H1 (cell line): ENCODE measurements at regions not wholly inside any gene's neighbourhood (a gene's known extent, or its start where the extent isn't known, plus 50 kb on each side); places are given as distances from the start of the nearest gene placed in this dataset.

Experiments
- CTCF ChIA-PET: fragments of 300-600 bp; sonication (Branson Sonifier 250); formaldehyde crosslinking; loops from one replicate; lab custom pipeline; 2021; ENCODE audit not compliant: partially characterized antibody; lab: Charles Lee
- POLR2A ChIA-PET: fragments of 300-600 bp; sonication (Branson Sonifier 250); formaldehyde crosslinking; loops from one replicate; lab custom pipeline; 2021; ENCODE audit warnings: inconsistent platforms; ENCODE audit not compliant: partially characterized antibody; lab: Charles Lee
- DNase-seq, 2 experiments: peaks; one replicate each; pipeline versions ENCODE4 v3.0.0 to v3.0.0-alpha.2; 2010 to 2022; ENCODE audit warnings: low spot score in 2 of 2, low read depth in 1 of 2, mixed read lengths in 1 of 2
- FAIRE-seq: peaks from 2 replicates; lab custom pipeline; 2011; peaks lifted over from hg19 to GRCh38; lab: Jason Lieb, UNC
- H2AFZ ChIP-seq: 2 replicates; pipeline ENCODE4 v1.8.1; 2012; ENCODE audit warnings: low read length, inconsistent platforms
- H2AK5ac ChIP-seq: 2 replicates; pipeline ENCODE4 v1.6.1; 2013; ENCODE audit warnings: low read depth, low read length
- H2BK120ac ChIP-seq: replicated peaks from 2 replicates; pipeline ENCODE3; 2013; ENCODE audit warnings: low read depth, low read length, inconsistent platforms
- H2BK12ac ChIP-seq: 2 replicates; pipeline ENCODE4 v1.6.1; 2013; ENCODE audit warnings: low read depth, low read length
- H2BK15ac ChIP-seq: 2 replicates; pipeline ENCODE4 v1.6.1; 2013; ENCODE audit warnings: low read length
- H2BK20ac ChIP-seq: 2 replicates; pipeline ENCODE4 v1.6.1; 2013; ENCODE audit warnings: low read length
- H2BK5ac ChIP-seq: 2 replicates; pipeline ENCODE4 v1.6.1; 2013; ENCODE audit warnings: low read depth, low read length
- H3K14ac ChIP-seq: 2 replicates; pipeline ENCODE4 v1.6.1; 2013; ENCODE audit warnings: inconsistent platforms; ENCODE audit not compliant: insufficient read length
- H3K18ac ChIP-seq: 2 replicates; pipeline ENCODE4 v1.6.1; 2013; ENCODE audit warnings: low read length; ENCODE audit errors: extremely low read depth
- H3K23ac ChIP-seq: 2 replicates; pipeline ENCODE4 v1.6.1; 2013; ENCODE audit warnings: inconsistent platforms; ENCODE audit not compliant: insufficient read length
- H3K23me2 ChIP-seq: 2 replicates; pipeline ENCODE4 v1.6.1; 2013; ENCODE audit warnings: low read depth, low read length
- H3K27ac ChIP-seq: 2 replicates; pipeline ENCODE4 v1.6.1; 2011; ENCODE audit warnings: low read depth, low read length, inconsistent platforms
- H3K27me3 ChIP-seq, 4 experiments: replicated peaks in 1 of 4; 1 replicate in 1 of 4; 2 replicates in 3 of 4; pipeline versions ENCODE4 v1.6.1 to v1.8.1; 2011 to 2013; ENCODE audit warnings: low read length in 3 of 4, mild to moderate bottlenecking in 3 of 4, inconsistent platforms in 2 of 4, mixed read lengths in 2 of 4, moderate library complexity in 1 of 4; ENCODE audit not compliant: control insufficient read depth in 3 of 4, insufficient read depth in 3 of 4; ENCODE audit errors: extremely low read depth in 1 of 4
- H3K36me3 ChIP-seq, 4 experiments: 2 replicates each; pipeline versions ENCODE4 v1.6.1 to v1.8.1; 2011 to 2013; ENCODE audit warnings: mild to moderate bottlenecking in 4 of 4, low read length in 3 of 4, moderate library complexity in 2 of 4, control low read depth in 1 of 4, inconsistent platforms in 1 of 4; ENCODE audit not compliant: insufficient read depth in 4 of 4, control insufficient read depth in 2 of 4
- H3K4ac ChIP-seq: replicated peaks from 2 replicates; pipeline ENCODE3; 2013; ENCODE audit warnings: low read length, low read depth, mixed read lengths, inconsistent platforms; ENCODE audit not compliant: insufficient read length
- H3K4me1 ChIP-seq, 4 experiments: replicated peaks in 1 of 4; 1 replicate in 1 of 4; 2 replicates in 3 of 4; pipeline versions ENCODE4 v1.6.1 to v1.8.1; 2011 to 2013; ENCODE audit warnings: low read length in 3 of 4, inconsistent platforms in 2 of 4, mixed read lengths in 1 of 4; ENCODE audit not compliant: insufficient read depth in 4 of 4, control insufficient read depth in 3 of 4
- H3K4me2 ChIP-seq, 2 experiments: 2 replicates each; pipeline versions ENCODE4 v1.6.1 to v1.8.1; 2011 to 2013; ENCODE audit warnings: low read depth in 2 of 2, low read length in 2 of 2, control low read depth in 1 of 2, inconsistent platforms in 1 of 2, mild to moderate bottlenecking in 1 of 2; ENCODE audit not compliant: insufficient read depth in 1 of 2
- H3K4me3 ChIP-seq, 4 experiments: fragments of 200-600, 300-600 bp in 1 of 4; sonication (generic), shearing (Covaris generic), sonication (Bioruptor Twin) in 1 of 4; 2 replicates each; pipeline versions ENCODE4 v1.5.1 to v1.8.1; 2011 to 2016; ENCODE audit warnings: low read length in 4 of 4, low read depth in 3 of 4, control low read depth in 2 of 4, inconsistent platforms in 2 of 4, mild to moderate bottlenecking in 2 of 4, mixed read lengths in 1 of 4, moderate library complexity in 1 of 4; ENCODE audit not compliant: insufficient read depth in 2 of 4; ENCODE audit errors: extremely low read depth in 1 of 4
- H3K56ac ChIP-seq: replicated peaks from 2 replicates; pipeline ENCODE3; 2013; ENCODE audit warnings: low read depth, mild to moderate bottlenecking, mixed read lengths, low read length, inconsistent platforms; ENCODE audit not compliant: insufficient read length
- H3K79me1 ChIP-seq: 2 replicates; pipeline ENCODE4 v1.6.1; 2013; ENCODE audit warnings: low read depth, low read length, control low read depth
- H3K79me2 ChIP-seq, 2 experiments: 2 replicates each; pipeline versions ENCODE4 v1.6.1 to v1.8.1; 2012 to 2013; ENCODE audit warnings: low read length in 2 of 2, mild to moderate bottlenecking in 2 of 2, inconsistent platforms in 1 of 2; ENCODE audit not compliant: insufficient read depth in 2 of 2, control insufficient read depth in 1 of 2
- H3K9ac ChIP-seq, 4 experiments: replicated peaks in 1 of 4; 1 replicate in 1 of 4; 2 replicates in 3 of 4; pipeline versions ENCODE4 v1.6.1 to v1.8.1; 2011 to 2013; ENCODE audit warnings: low read depth in 3 of 4, low read length in 3 of 4, control low read depth in 2 of 4, mild to moderate bottlenecking in 2 of 4, moderate library complexity in 2 of 4, inconsistent platforms in 1 of 4; ENCODE audit errors: extremely low read depth in 1 of 4
- H3K9me3 ChIP-seq, 2 experiments: 2 replicates each; pipeline versions ENCODE4 v1.6.1 to v1.8.1; 2012 to 2013; ENCODE audit warnings: mild to moderate bottlenecking in 2 of 2, moderate library complexity in 2 of 2, control low read depth in 1 of 2, inconsistent platforms in 1 of 2, low read depth in 1 of 2, low read length in 1 of 2, mixed read lengths in 1 of 2; ENCODE audit not compliant: insufficient read depth in 2 of 2
- H4K20me1 ChIP-seq, 2 experiments: replicated peaks in 1 of 2; 2 replicates each; pipeline versions ENCODE3 to v1.8.1; 2011 to 2013; ENCODE audit warnings: inconsistent platforms in 2 of 2, low read length in 2 of 2, mild to moderate bottlenecking in 1 of 2; ENCODE audit not compliant: insufficient read depth in 2 of 2, control insufficient read depth in 1 of 2
- H4K5ac ChIP-seq: 2 replicates; pipeline ENCODE4 v1.6.1; 2013; ENCODE audit warnings: low read length, low read depth, mixed read lengths, inconsistent platforms; ENCODE audit not compliant: insufficient read length
- H4K8ac ChIP-seq: 2 replicates; pipeline ENCODE4 v1.8.0; 2013; ENCODE audit warnings: mild to moderate bottlenecking, moderate library complexity, low read length, inconsistent platforms; ENCODE audit not compliant: insufficient read depth; ENCODE audit errors: extremely low read depth
- H4K91ac ChIP-seq: replicated peaks from 2 replicates; pipeline ENCODE3; 2013; ENCODE audit warnings: low read length, mixed read lengths, inconsistent platforms; ENCODE audit not compliant: insufficient read length
- BCL11A ChIP-seq, 2 experiments: IDR thresholded peaks; one replicate each; pipeline ENCODE4 v1.6.1; 2011; ENCODE audit warnings: low read depth in 2 of 2, low read length in 2 of 2, mild to moderate bottlenecking in 2 of 2
- CHD1 ChIP-seq: IDR thresholded peaks from 2 replicates; pipeline ENCODE4 v1.6.1; 2012; ENCODE audit warnings: low read depth, low read length, improper control_type of control experiment
- WGBS, 2 experiments: shearing (Covaris generic) in 1 of 2; methylation state at CpG; one replicate each; pipeline versions ENCODE4 v1.1.6 to v1.1.7; 2013 to 2015; ENCODE audit warnings: low lambda C conversion rate in 2 of 2, mixed read lengths in 2 of 2, inconsistent platforms in 1 of 2, low coverage in 1 of 2, missing lambda C conversion rate in 1 of 2; ENCODE audit not compliant: insufficient replicate concordance in 2 of 2, insufficient coverage in 1 of 2, insufficient read length in 1 of 2; ENCODE audit errors: extremely low coverage in 1 of 2, missing lambda C conversion rate in 1 of 2; 5-methylcytosine and 5-hydroxymethylcytosine counted together
- TF ChIP-seq, protein P1 (sequence below), 3 experiments: IDR thresholded peaks; 1 replicate in 2 of 3; 2 replicates in 1 of 3; pipeline versions ENCODE4 v1.5.1 to v1.6.1; 2011; ENCODE audit warnings: low read length in 3 of 3, mild to moderate bottlenecking in 3 of 3, inconsistent platforms in 2 of 3, low read depth in 1 of 3, moderate library complexity in 1 of 3; ENCODE audit not compliant: insufficient read depth in 1 of 3; ENCODE audit errors: control extremely low read depth in 1 of 3

- no peak overlapping the region for H2BK5ac ChIP-seq
- H3K9me3 ChIP-seq, result no peaks in the 10 kb centered on the region
- no peak overlapping the region for H4K91ac ChIP-seq
- H4K5ac ChIP-seq, result no peak overlapping the region
- H3K79me1 ChIP-seq, result no peaks in the 10 kb centered on the region
- no peaks in the 10 kb centered on the region for H3K36me3 ChIP-seq
- no peak overlapping the region for H3K18ac ChIP-seq
- H2AK5ac ChIP-seq, result no peak overlapping the region
- ChIA-PET CTCF (interaction anchor here (0.7 to 1.7 kb wide), 4 partner anchors 9 to 187 kb away, joined by 3 to 8 read pairs (median 4); no protein-coding TSS in a partner anchor), POLR2A (no interaction called here)
- H4K8ac ChIP-seq, result no peak overlapping the region
- no peak overlapping the region for H3K56ac ChIP-seq
- no peak overlapping the region for H2BK20ac ChIP-seq
- no peaks in the 10 kb centered on the region for H3K79me2 ChIP-seq
- no peak overlapping the region for H2AFZ ChIP-seq
- H3K14ac ChIP-seq, result no peak overlapping the region
- DNase-seq (peak in 1 of 2 experiments; percentile 43), FAIRE-seq (no peak)
- no peak overlapping the region for H3K4ac ChIP-seq
- H3K9ac ChIP-seq, result no peak overlapping the region
- no peak overlapping the region for H2BK15ac ChIP-seq
- no peak overlapping the region for H3K4me2 ChIP-seq
- no peaks in the 10 kb centered on the region; a peak in 2 of 7 replicates for H3K4me1 ChIP-seq
- 85% methylated on average over 22 of the region's 37 CpGs; no CpG with 5 or more reads in 1 of the 2 experiments for WGBS, 2 experiments
- H3K27me3 ChIP-seq, result peaks cover 0 to 4% (median 3%) of the 10 kb centered on the region in 4 experiments; a peak in 3 of 7 replicates
- no peak overlapping the region for H3K23ac ChIP-seq
- TF ChIP-seq BCL11A (IDR thresholded peaks at IDR 0.05; ENCODE audit: low read depth in 2 of 2, low read length in 2 of 2) (no peak), CHD1 (no peak)
- TF ChIP-seq, protein P1, sequence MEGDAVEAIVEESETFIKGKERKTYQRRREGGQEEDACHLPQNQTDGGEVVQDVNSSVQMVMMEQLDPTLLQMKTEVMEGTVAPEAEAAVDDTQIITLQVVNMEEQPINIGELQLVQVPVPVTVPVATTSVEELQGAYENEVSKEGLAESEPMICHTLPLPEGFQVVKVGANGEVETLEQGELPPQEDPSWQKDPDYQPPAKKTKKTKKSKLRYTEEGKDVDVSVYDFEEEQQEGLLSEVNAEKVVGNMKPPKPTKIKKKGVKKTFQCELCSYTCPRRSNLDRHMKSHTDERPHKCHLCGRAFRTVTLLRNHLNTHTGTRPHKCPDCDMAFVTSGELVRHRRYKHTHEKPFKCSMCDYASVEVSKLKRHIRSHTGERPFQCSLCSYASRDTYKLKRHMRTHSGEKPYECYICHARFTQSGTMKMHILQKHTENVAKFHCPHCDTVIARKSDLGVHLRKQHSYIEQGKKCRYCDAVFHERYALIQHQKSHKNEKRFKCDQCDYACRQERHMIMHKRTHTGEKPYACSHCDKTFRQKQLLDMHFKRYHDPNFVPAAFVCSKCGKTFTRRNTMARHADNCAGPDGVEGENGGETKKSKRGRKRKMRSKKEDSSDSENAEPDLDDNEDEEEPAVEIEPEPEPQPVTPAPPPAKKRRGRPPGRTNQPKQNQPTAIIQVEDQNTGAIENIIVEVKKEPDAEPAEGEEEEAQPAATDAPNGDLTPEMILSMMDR (IDR thresholded peaks at IDR 0.05; ENCODE audit: control extremely low read depth in 1 of 3, insufficient read depth in 1 of 3, low read depth in 1 of 3, low read length in 3 of 3), result no peak
- no peak overlapping the region for H3K27ac ChIP-seq
- no peak overlapping the region for H2BK120ac ChIP-seq
- H2BK12ac ChIP-seq, result no peak overlapping the region
- no peaks in the 10 kb centered on the region; the same call in 1 of the 2 replicates for H3K23me2 ChIP-seq
- no peak overlapping the region for H3K4me3 ChIP-seq
- H4K20me1 ChIP-seq, result no peaks in the 10 kb centered on the region
These were observed 87.4 kb upstream of the BHLHE23 start for GRCh38 chr20:63093966-63094766.
